SK-N-MC (cell line): ENCODE measurements at regions not wholly inside any gene's neighbourhood (a gene's known extent, or its start where the extent isn't known, plus 50 kb on each side); places are given as distances from the start of the nearest gene placed in this dataset.

ENCODE experiments used
- EZH2 ChIP-seq: fragments of 200-600 bp; sonication (generic); IDR thresholded peaks from one replicate; pipeline ENCODE4 v1.6.1; 2017; ENCODE audit warnings: antibody characterized with exemption
- FOXP2 ChIP-seq: optimal IDR thresholded peaks from 2 replicates; pipeline ENCODE3; 2011; ENCODE audit warnings: mild to moderate bottlenecking, moderate library complexity; ENCODE audit not compliant: insufficient read depth; ENCODE audit errors: extremely low read length, control extremely low read depth
- POLR2AphosphoS5 ChIP-seq: IDR thresholded peaks from 2 replicates; pipeline ENCODE4 v1.6.1; 2012; ENCODE audit warnings: mild to moderate bottlenecking, low read depth, low read length, borderline replicate concordance

- TF ChIP-seq POLR2AphosphoS5 (no peak), EZH2 (no peak), FOXP2 (no peak)
These were observed 171.8 kb downstream of the TRIM27 start for GRCh38 chr6:28751963-28752350.
